HepG2 (cell line): ENCODE measurements at regions not wholly inside any gene's neighbourhood (a gene's known extent, or its start where the extent isn't known, plus 50 kb on each side); places are given as distances from the start of the nearest gene placed in this dataset.

Source experiments
- ETV5 ChIP-seq: IDR thresholded peaks from 2 replicates; pipeline ENCODE4 v1.6.1; 2018; ENCODE audit warnings: missing biosample characterization, missing genetic modification reagents, inconsistent platforms, borderline replicate concordance
- GFI1 ChIP-seq: sonication (generic); formaldehyde crosslinking; IDR thresholded peaks from 2 replicates; pipeline ENCODE4 v1.5.0; 2020; ENCODE audit warnings: missing genetic modification reagents, mild to moderate bottlenecking, borderline replicate concordance
- HNF4A ChIP-seq: sonication (generic); formaldehyde crosslinking; IDR thresholded peaks from 2 replicates; pipeline ENCODE4 v1.4.0; 2020; ENCODE audit warnings: missing genetic modification reagents
- HOXA3 ChIP-seq: sonication (generic); formaldehyde crosslinking; IDR thresholded peaks from 2 replicates; pipeline ENCODE4 v1.5.0; 2020; ENCODE audit warnings: missing genetic modification reagents
- IKZF1 ChIP-seq: fragments of 450-650 bp; IDR thresholded peaks from 2 replicates; pipeline ENCODE4 v1.7.1; 2016
- IKZF4 ChIP-seq: sonication (generic); formaldehyde crosslinking; IDR thresholded peaks from 2 replicates; pipeline ENCODE4 v1.5.1; 2020; ENCODE audit warnings: borderline replicate concordance, mild to moderate bottlenecking, low read depth, missing genetic modification reagents; ENCODE audit errors: not compliant biosample characterization
- NFYB ChIP-seq: sonication (generic); formaldehyde crosslinking; IDR thresholded peaks from 2 replicates; pipeline ENCODE4 v1.4.0; 2020; ENCODE audit warnings: missing genetic modification reagents
- NR2C2 ChIP-seq: sonication (generic); formaldehyde crosslinking; IDR thresholded peaks from 2 replicates; pipeline ENCODE4 v1.4.0; 2020; ENCODE audit warnings: missing genetic modification reagents, mild to moderate bottlenecking, moderate library complexity, borderline replicate concordance
- POLR2G ChIP-seq: fragments of 200-400 bp; formaldehyde crosslinking; IDR thresholded peaks from 2 replicates; pipeline ENCODE4 v1.6.1; 2018; ENCODE audit warnings: mild to moderate bottlenecking, low read depth, low read length, moderate library complexity
- RFXAP ChIP-seq: sonication (generic); formaldehyde crosslinking; IDR thresholded peaks from 2 replicates; pipeline ENCODE4 v1.4.0; 2020; ENCODE audit warnings: missing genetic modification reagents, borderline replicate concordance
- SATB2 ChIP-seq: sonication (generic); formaldehyde crosslinking; IDR thresholded peaks from 2 replicates; pipeline ENCODE4 v1.5.0; 2020; ENCODE audit warnings: missing genetic modification reagents
- SP140L ChIP-seq: sonication (generic); formaldehyde crosslinking; IDR thresholded peaks from 2 replicates; pipeline ENCODE4 v1.4.0; 2020; ENCODE audit warnings: missing genetic modification reagents, borderline replicate concordance
- SRSF9 ChIP-seq: fragments of 200-400 bp; formaldehyde crosslinking; IDR thresholded peaks from 2 replicates; pipeline ENCODE4 v1.6.1; 2018; ENCODE audit warnings: borderline replicate concordance, mild to moderate bottlenecking, low read depth, low read length; ENCODE audit not compliant: insufficient read depth, poor library complexity, severe bottlenecking
- TGIF2 ChIP-seq: IDR thresholded peaks from 2 replicates; pipeline ENCODE4 v1.6.1; 2016; ENCODE audit warnings: control low read depth, missing compliant biosample characterization
- TOE1 ChIP-seq: sonication (generic); formaldehyde crosslinking; IDR thresholded peaks from 2 replicates; pipeline ENCODE4 v1.4.0; 2020; ENCODE audit warnings: mild to moderate bottlenecking, missing genetic modification reagents
- ZKSCAN8 ChIP-seq: IDR thresholded peaks from 2 replicates; pipeline ENCODE4 v1.6.1; 2016; ENCODE audit warnings: borderline replicate concordance, missing genetic modification reagents, missing compliant biosample characterization
- ZNF20 ChIP-seq: sonication (generic); formaldehyde crosslinking; IDR thresholded peaks from 2 replicates; pipeline ENCODE4 v1.4.0; 2020; ENCODE audit warnings: mild to moderate bottlenecking, moderate library complexity, missing genetic modification reagents
- ZNF331 ChIP-seq: sonication (generic); formaldehyde crosslinking; IDR thresholded peaks from 2 replicates; pipeline ENCODE4 v1.4.0; 2020; ENCODE audit warnings: missing genetic modification reagents
- ZNF33A ChIP-seq: sonication (generic); formaldehyde crosslinking; IDR thresholded peaks from 2 replicates; pipeline ENCODE4 v1.5.1; 2020; ENCODE audit warnings: missing genetic modification reagents, mild to moderate bottlenecking, moderate library complexity, borderline replicate concordance
- ZNF552 ChIP-seq: sonication (generic); formaldehyde crosslinking; IDR thresholded peaks from 2 replicates; pipeline ENCODE4 v1.9.0; 2022; ENCODE audit warnings: missing genetic modification reagents, mild to moderate bottlenecking, borderline replicate concordance
- ZNF563 ChIP-seq: sonication (generic); formaldehyde crosslinking; IDR thresholded peaks from 2 replicates; pipeline ENCODE4 v1.8.0; 2022; ENCODE audit warnings: mild to moderate bottlenecking, moderate library complexity, missing genetic modification reagents
- ZNF564 ChIP-seq: sonication (generic); formaldehyde crosslinking; IDR thresholded peaks from 2 replicates; pipeline ENCODE4 v1.8.1; 2023; ENCODE audit warnings: mild to moderate bottlenecking, missing genetic modification reagents
- ZNF589 ChIP-seq: sonication (generic); formaldehyde crosslinking; conservative IDR thresholded peaks from 2 replicates; pipeline ENCODE4 v1.8.0; 2022; ENCODE audit warnings: mild to moderate bottlenecking, moderate library complexity, missing genetic modification reagents
- TF ChIP-seq, protein P1 (sequence below): sonication (generic); formaldehyde crosslinking; IDR thresholded peaks from 2 replicates; pipeline ENCODE4 v1.5.1; 2020; ENCODE audit warnings: mild to moderate bottlenecking, missing genetic modification reagents
- TF ChIP-seq, protein P2 (sequence below): sonication (generic); formaldehyde crosslinking; IDR thresholded peaks from 2 replicates; pipeline ENCODE4 v1.4.0; 2020; ENCODE audit warnings: missing genetic modification reagents, mild to moderate bottlenecking, borderline replicate concordance

DNA sequence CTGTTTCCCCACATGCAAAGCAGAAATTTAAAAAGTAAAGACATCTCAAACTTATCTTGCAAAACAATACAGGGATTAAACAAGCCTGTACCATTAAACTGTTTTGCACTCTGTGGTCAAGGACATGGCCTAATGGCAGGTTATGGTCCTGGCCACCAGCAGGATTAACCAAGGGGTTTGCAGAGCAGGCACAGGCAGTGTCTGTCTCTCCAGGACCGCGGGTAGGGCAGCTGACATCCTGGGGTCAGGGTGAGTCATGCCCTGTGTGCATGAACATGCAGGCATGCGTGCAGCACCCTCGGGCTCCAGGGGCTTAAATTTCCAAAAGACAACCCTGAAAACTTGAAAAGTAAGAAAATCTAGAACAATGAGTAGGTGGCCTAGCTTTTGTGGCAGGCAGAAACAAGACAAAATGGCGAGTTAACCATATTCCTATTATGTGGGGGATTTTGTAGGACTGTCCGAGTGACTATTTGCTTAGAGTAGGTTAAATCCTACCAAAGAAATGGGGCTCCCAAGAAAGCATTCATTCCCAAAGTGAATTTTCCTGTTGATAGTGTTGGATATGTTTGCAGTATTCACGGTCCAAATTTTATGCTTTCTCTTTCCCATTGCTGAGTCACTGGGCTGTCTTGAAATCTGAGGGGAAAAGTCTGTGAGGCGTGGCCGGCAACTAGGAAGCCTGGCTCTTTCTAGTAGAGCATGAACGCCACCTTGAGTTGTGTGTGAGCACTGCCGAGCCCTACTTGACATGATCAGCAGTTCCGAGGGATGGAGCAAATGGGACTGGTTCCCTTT, 158.4 kb upstream of the FAM20A start (continued):
- TF ChIP-seq, protein P1, sequence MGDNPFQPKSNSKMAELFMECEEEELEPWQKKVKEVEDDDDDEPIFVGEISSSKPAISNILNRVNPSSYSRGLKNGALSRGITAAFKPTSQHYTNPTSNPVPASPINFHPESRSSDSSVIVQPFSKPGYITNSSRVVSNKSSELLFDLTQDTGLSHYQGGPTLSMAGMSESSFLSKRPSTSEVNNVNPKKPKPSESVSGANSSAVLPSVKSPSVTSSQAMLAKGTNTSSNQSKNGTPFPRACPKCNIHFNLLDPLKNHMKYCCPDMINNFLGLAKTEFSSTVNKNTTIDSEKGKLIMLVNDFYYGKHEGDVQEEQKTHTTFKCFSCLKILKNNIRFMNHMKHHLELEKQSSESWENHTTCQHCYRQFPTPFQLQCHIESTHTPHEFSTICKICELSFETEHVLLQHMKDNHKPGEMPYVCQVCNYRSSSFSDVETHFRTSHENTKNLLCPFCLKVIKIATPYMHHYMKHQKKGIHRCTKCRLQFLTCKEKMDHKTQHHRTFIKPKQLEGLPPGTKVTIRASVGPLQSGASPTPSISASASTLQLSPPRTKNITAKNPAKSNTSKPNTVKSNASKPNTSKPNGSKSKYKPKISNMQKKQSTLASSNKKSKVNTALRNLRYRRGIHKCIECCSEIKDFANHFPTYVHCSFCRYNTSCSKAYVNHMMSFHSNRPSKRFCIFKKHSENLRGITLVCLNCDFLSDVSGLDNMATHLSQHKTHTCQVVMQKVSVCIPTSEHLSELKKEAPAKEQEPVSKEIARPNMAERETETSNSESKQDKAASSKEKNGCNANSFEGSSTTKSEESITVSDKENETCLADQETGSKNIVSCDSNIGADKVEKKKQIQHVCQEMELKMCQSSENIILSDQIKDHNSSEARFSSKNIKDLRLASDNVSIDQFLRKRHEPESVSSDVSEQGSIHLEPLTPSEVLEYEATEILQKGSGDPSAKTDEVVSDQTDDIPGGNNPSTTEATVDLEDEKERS (CRISPR knock-in tag) = no peak; the same call in none of the 2 replicates
- TF ChIP-seq ZKSCAN8 (peak; percentile 70), ETV5 (CRISPR knock-in tag) (peak; percentile 72), ZNF20 (CRISPR knock-in tag) (no peak), ZNF563 (CRISPR knock-in tag) (no peak; the same call in 1 of the 2 replicates), HNF4A (CRISPR knock-in tag) (peak; percentile 75), TOE1 (CRISPR knock-in tag) (0 out of 2 replicates have a peak, but pooled peaks have one; percentile 40), HOXA3 (CRISPR knock-in tag) (peak; percentile 76), TGIF2 (CRISPR knock-in tag) (peak; percentile 64; the same call in 1 of the 2 replicates), ZNF552 (CRISPR knock-in tag) (no peak; the same call in 1 of the 2 replicates), ZNF589 (CRISPR knock-in tag) (no peak), SATB2 (CRISPR knock-in tag) (no peak), SP140L (CRISPR knock-in tag) (no peak), NR2C2 (CRISPR knock-in tag) (peak; percentile 75), IKZF1 (no peak), POLR2G (peak; percentile 72), IKZF4 (no peak), SRSF9 (no peak), ZNF33A (CRISPR knock-in tag) (0 out of 2 replicates have a peak, but pooled peaks have one; percentile 47), ZNF564 (CRISPR knock-in tag) (0 out of 2 replicates have a peak, but pooled peaks have one; percentile 73), NFYB (peak; percentile 19; the same call in 1 of the 2 replicates), RFXAP (CRISPR knock-in tag) (peak; percentile 61; the same call in 1 of the 2 replicates), ZNF331 (CRISPR knock-in tag) (peak; percentile 92), GFI1 (CRISPR knock-in tag) (peak; percentile 69)
- TF ChIP-seq, protein P2, sequence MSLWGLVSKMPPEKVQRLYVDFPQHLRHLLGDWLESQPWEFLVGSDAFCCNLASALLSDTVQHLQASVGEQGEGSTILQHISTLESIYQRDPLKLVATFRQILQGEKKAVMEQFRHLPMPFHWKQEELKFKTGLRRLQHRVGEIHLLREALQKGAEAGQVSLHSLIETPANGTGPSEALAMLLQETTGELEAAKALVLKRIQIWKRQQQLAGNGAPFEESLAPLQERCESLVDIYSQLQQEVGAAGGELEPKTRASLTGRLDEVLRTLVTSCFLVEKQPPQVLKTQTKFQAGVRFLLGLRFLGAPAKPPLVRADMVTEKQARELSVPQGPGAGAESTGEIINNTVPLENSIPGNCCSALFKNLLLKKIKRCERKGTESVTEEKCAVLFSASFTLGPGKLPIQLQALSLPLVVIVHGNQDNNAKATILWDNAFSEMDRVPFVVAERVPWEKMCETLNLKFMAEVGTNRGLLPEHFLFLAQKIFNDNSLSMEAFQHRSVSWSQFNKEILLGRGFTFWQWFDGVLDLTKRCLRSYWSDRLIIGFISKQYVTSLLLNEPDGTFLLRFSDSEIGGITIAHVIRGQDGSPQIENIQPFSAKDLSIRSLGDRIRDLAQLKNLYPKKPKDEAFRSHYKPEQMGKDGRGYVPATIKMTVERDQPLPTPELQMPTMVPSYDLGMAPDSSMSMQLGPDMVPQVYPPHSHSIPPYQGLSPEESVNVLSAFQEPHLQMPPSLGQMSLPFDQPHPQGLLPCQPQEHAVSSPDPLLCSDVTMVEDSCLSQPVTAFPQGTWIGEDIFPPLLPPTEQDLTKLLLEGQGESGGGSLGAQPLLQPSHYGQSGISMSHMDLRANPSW (CRISPR knock-in tag) = peak; percentile 96
